KMS-11 (cell line): ENCODE measurements at regions not wholly inside any gene's neighbourhood (a gene's known extent, or its start where the extent isn't known, plus 50 kb on each side); places are given as distances from the start of the nearest gene placed in this dataset.

Experiments used
- H2AFZ ChIP-seq: fragments of 200-600 bp; sonication (generic); 2 replicates; pipeline ENCODE4 v1.6.1; 2016; ENCODE audit warnings: antibody characterized with exemption, mixed run types, low read depth
- H3K27ac ChIP-seq: fragments of 200-600 bp; sonication (generic); 2 replicates; pipeline ENCODE4 v1.6.1; 2016; ENCODE audit warnings: mild to moderate bottlenecking, mixed run types
- H3K27me3 ChIP-seq: fragments of 200-600 bp; sonication (generic); 2 replicates; pipeline ENCODE4 v1.6.1; 2017; ENCODE audit warnings: mild to moderate bottlenecking, low read depth, mixed run types, moderate library complexity; ENCODE audit not compliant: insufficient read depth
- H3K36me3 ChIP-seq: fragments of 200-600 bp; sonication (generic); 2 replicates; pipeline ENCODE4 v1.6.1; 2017; ENCODE audit warnings: mild to moderate bottlenecking, mixed run types; ENCODE audit not compliant: insufficient read depth
- H3K4me1 ChIP-seq: fragments of 200-600 bp; sonication (generic); 2 replicates; pipeline ENCODE4 v1.6.1; 2016; ENCODE audit warnings: mild to moderate bottlenecking, low read depth, mixed run types; ENCODE audit not compliant: poor library complexity, severe bottlenecking
- H3K4me2 ChIP-seq: fragments of 200-600 bp; sonication (generic); 2 replicates; pipeline ENCODE4 v1.7.0; 2016; ENCODE audit warnings: mild to moderate bottlenecking, mixed run types
- H3K4me3 ChIP-seq: fragments of 200-600 bp; sonication (generic); IDR thresholded peaks from 2 replicates; pipeline ENCODE4 v1.6.1; 2017; ENCODE audit warnings: low read depth, low read length, mixed read lengths; ENCODE audit not compliant: insufficient read depth
- H3K79me2 ChIP-seq: fragments of 200-600 bp; sonication (generic); 2 replicates; pipeline ENCODE4 v1.6.1; 2016; ENCODE audit warnings: low read depth, mixed run types; ENCODE audit not compliant: insufficient read depth
- H3K9ac ChIP-seq: fragments of 200-600 bp; sonication (generic); 2 replicates; pipeline ENCODE4 v1.6.1; 2016; ENCODE audit warnings: mild to moderate bottlenecking, mixed run types
- H4K20me1 ChIP-seq: fragments of 200-600 bp; sonication (generic); 2 replicates; pipeline ENCODE4 v1.6.1; 2016; ENCODE audit warnings: mild to moderate bottlenecking, mixed run types; ENCODE audit not compliant: insufficient read depth
- TF ChIP-seq, protein P1 (sequence below): fragments of 200-600 bp; sonication (generic); conservative IDR thresholded peaks from 2 replicates; pipeline ENCODE4 v1.6.1; 2017; ENCODE audit warnings: low read depth, mild to moderate bottlenecking, antibody characterized with exemption, low read length, moderate library complexity, mixed read lengths

DNA sequence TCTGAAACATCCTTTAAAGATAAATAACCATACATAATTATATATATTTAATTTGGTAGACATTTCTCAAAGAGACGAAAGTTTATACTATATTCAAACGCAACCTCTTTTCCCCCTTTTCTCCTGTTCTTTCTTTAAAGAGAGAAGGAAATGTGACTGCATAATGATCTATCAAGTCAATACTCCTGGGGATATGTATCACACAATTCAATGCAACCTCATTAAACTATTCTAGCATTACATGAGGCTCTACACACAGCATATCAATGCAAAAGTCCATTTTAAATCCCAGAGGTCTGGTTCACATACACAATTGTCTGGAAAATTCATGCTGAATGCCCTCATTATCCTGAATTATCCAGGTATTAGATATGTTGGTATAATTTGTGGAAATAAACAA, 330.7 kb downstream of the LMX1A start:
- Histone ChIP-seq H3K4me2 (no peak overlapping the region), H4K20me1 (no peaks in the 10 kb centered on the region), H3K27ac (no peak overlapping the region)

DNA sequence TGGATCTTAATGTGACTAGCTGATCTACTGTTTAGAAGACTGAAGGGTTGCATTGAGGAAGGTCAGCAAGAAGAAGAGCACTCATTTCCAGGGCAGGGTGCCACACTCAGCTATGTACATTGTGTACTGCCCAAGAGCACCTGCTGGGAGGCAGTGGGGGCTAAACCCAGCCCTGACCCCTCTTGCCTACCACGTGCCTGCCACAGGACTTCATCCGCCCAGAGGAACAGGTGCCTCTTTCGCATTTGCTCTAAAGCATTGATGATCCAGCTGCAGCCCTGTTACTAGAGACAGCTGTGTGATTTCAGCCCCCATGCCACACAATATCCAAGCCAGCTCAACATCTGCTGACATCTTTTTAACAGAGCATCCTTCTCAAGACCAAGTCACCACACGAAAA, 341.8 kb downstream of the LMX1A start:
- H3K36me3 ChIP-seq: no peaks in the 10 kb centered on the region
- no peaks in the 10 kb centered on the region for H3K79me2 ChIP-seq

More for the DNA sequence above, 330.7 kb downstream of the LMX1A start:
- Histone ChIP-seq H2AFZ (no peak overlapping the region), H3K27me3 (no peaks in the 10 kb centered on the region), H3K36me3 (no peaks in the 10 kb centered on the region), H3K4me3 (no peak overlapping the region), H3K9ac (no peak overlapping the region), H3K4me1 (no peaks in the 10 kb centered on the region), H3K79me2 (no peaks in the 10 kb centered on the region)
- TF ChIP-seq, protein P1, sequence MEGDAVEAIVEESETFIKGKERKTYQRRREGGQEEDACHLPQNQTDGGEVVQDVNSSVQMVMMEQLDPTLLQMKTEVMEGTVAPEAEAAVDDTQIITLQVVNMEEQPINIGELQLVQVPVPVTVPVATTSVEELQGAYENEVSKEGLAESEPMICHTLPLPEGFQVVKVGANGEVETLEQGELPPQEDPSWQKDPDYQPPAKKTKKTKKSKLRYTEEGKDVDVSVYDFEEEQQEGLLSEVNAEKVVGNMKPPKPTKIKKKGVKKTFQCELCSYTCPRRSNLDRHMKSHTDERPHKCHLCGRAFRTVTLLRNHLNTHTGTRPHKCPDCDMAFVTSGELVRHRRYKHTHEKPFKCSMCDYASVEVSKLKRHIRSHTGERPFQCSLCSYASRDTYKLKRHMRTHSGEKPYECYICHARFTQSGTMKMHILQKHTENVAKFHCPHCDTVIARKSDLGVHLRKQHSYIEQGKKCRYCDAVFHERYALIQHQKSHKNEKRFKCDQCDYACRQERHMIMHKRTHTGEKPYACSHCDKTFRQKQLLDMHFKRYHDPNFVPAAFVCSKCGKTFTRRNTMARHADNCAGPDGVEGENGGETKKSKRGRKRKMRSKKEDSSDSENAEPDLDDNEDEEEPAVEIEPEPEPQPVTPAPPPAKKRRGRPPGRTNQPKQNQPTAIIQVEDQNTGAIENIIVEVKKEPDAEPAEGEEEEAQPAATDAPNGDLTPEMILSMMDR: no peak

DNA sequence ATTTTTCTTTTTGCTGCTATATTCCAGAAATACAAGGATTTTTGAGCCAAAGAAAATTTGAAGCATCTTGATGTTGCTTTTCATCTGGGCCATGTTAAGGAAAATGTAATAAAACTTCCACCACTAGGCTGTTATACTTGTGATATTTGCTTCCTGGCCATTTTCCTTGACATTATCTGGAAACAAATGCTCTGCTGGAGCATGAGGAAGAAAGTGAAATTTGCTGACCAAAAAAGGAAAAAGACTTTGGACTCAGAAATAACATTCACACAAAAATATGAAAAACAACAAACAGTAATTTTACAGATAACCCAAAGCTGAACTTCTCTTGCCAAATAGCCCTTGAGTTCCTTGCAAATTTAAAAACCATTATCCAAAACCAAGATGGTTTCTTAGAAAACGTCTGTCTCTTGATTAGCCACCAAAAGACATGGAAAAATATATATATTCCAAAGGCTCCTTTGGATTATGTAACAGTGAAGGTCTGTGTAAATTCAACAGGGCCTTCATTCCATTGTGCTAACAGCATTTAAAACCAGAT, 344.5 kb downstream of the LMX1A start:
- Histone ChIP-seq H3K36me3 (no peaks in the 10 kb centered on the region), H3K79me2 (no peaks in the 10 kb centered on the region), H3K4me2 (no peak overlapping the region), H3K4me1 (no peaks in the 10 kb centered on the region), H3K9ac (no peak overlapping the region), H4K20me1 (no peaks in the 10 kb centered on the region), H2AFZ (no peak overlapping the region), H3K27ac (no peak overlapping the region), H3K27me3 (no peaks in the 10 kb centered on the region), H3K4me3 (no peak overlapping the region)
- TF ChIP-seq, protein P1: no peak

More for the DNA sequence above, 341.8 kb downstream of the LMX1A start:
- Histone ChIP-seq H3K4me1 (no peaks in the 10 kb centered on the region), H3K4me2 (no peak overlapping the region), H4K20me1 (no peaks in the 10 kb centered on the region), H3K9ac (no peak overlapping the region), H2AFZ (no peak overlapping the region), H3K27ac (no peak overlapping the region), H3K4me3 (no peak overlapping the region), H3K27me3 (no peaks in the 10 kb centered on the region)
- TF ChIP-seq, protein P1: no peak

DNA sequence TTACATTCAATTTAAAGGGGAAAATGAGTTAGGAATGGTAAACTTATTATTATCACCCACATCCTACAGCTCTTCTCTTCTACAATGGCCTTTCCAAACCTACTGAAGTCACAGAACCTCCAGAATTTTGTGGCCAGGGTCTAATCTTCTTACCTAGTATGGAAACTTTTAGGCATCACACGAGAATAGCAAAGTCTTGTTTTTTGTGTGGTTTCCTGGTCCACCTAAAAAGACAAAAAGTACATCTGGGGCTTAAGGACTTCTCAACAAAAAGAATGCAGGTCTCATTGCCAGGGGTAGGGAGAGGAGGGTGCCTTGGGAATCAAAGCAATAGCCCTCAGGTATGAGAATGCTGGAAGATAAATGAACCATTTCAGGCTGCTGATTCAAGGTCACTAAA, 345.3 kb downstream of the LMX1A start:
- no peak overlapping the region for H3K9ac ChIP-seq
- H3K4me3 ChIP-seq: no peak overlapping the region
- H4K20me1 ChIP-seq: no peaks in the 10 kb centered on the region
- H3K4me1 ChIP-seq: no peaks in the 10 kb centered on the region
- TF ChIP-seq, protein P1: no peak
- H3K36me3 ChIP-seq: no peaks in the 10 kb centered on the region
- no peak overlapping the region for H3K4me2 ChIP-seq
- H3K27me3 ChIP-seq: no peaks in the 10 kb centered on the region
- H2AFZ ChIP-seq: no peak overlapping the region
- no peaks in the 10 kb centered on the region for H3K79me2 ChIP-seq
- H3K27ac ChIP-seq: no peak overlapping the region
